ENCODE measurements at regions not wholly inside any gene's neighbourhood (a gene's known extent, or its start where the extent isn't known, plus 50 kb on each side); places are given as distances from the start of the nearest gene placed in this dataset.

DNA sequence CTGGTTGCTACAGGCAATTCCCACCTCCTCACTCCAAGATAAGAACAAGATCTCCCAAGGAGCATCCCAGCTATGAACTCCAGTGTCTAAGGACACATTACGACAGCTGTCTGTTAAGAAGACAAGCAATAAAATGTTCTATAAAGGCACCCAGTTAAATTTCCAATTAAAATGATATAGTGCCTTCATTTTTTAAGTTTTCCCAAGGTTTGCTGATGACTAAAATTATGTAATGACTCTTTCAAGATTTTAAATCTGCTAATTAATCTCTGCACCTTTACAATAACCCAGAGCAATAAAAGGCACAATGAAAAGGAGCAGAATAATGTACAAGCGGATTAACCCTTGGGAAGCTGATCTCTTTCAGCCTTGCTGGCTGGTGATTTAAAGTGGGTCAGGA, 61.6 kb upstream of the REG3G start:
- no peaks in the 10 kb centered on the region for H3K9me3 ChIP-seq (ENCODE audit: control insufficient read depth, insufficient read depth, low read length)
- H3K4me1 ChIP-seq (ENCODE audit: control insufficient read depth, insufficient read depth, low read length): no peaks in the 10 kb centered on the region
- DNase-seq (ENCODE audit: low read depth, low spot score): no peak
- H3K36me3 ChIP-seq (ENCODE audit: control insufficient read depth, insufficient read depth, low read length): no peaks in the 10 kb centered on the region
- no peak overlapping the region for H3K4me3 ChIP-seq (ENCODE audit: low read length)
- H3K27ac ChIP-seq (ENCODE audit: low read length): no peak overlapping the region
- no peaks in the 10 kb centered on the region for H3K27me3 ChIP-seq (ENCODE audit: control insufficient read depth, insufficient read depth, low read length)
- WGBS (ENCODE audit: insufficient coverage, insufficient read length): no CpG with 5 or more reads among the region's 2 CpGs

DNA sequence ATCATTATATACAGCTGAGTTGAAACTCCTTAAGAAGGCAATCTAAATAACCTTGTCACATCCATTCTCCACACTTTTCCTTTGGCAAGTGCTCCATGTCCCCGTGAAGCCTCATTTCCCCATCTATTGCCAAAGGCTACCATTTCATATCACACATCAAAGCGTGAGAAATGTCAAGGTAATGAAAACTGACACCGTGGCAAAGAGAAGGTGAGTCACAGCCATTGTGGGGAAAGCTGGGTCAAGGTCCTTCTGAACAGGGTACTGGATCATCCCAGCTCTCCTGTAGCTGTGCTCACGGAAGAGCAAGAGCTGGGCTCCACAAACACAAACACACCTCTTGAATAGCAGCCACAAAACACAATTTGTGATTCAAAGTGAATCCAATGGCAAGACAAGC, 58.2 kb upstream of the REG3G start:
- no peaks in the 10 kb centered on the region for H3K9me3 ChIP-seq (ENCODE audit: control insufficient read depth, insufficient read depth, low read length)
- no peak overlapping the region for H3K4me3 ChIP-seq (ENCODE audit: low read length)
- H3K27me3 ChIP-seq (ENCODE audit: control insufficient read depth, insufficient read depth, low read length): no peaks in the 10 kb centered on the region
- no peak overlapping the region for H3K27ac ChIP-seq (ENCODE audit: low read length)
- H3K4me1 ChIP-seq (ENCODE audit: control insufficient read depth, insufficient read depth, low read length): no peaks in the 10 kb centered on the region
- no CpG with 5 or more reads among the region's 4 CpGs for WGBS (ENCODE audit: insufficient coverage, insufficient read length)
- DNase-seq (ENCODE audit: low read depth, low spot score): no peak
- no peaks in the 10 kb centered on the region for H3K36me3 ChIP-seq (ENCODE audit: control insufficient read depth, insufficient read depth, low read length)

DNA sequence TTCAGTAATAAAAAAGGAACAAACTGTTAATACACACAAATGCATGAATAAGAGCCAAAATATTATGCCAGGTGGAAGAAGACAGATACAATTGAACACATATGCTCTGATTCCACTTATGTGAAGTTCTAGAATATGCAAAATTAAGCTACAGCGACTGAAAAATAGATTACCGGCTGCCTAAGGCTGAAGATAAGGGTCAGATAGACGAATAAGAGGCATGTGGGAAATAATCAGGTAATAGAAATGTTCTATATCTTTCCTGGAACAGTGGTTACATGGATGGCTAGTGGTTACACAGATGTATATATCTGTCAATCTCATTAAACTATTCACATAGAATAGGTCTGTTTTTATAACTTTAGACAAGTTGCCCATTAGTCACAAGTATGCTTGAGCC, 51.9 kb upstream of the REG3G start:
- H3K27me3 ChIP-seq (ENCODE audit: control insufficient read depth, insufficient read depth, low read length): no peaks in the 10 kb centered on the region
- no peak overlapping the region for H3K27ac ChIP-seq (ENCODE audit: low read length)
- no peak for DNase-seq (ENCODE audit: low read depth, low spot score)
- H3K9me3 ChIP-seq (ENCODE audit: control insufficient read depth, insufficient read depth, low read length): no peaks in the 10 kb centered on the region
- H3K4me3 ChIP-seq (ENCODE audit: low read length): no peak overlapping the region
- no CpG with 5 or more reads among the region's 3 CpGs for WGBS (ENCODE audit: insufficient coverage, insufficient read length)
- H3K4me1 ChIP-seq (ENCODE audit: control insufficient read depth, insufficient read depth, low read length): peaks cover 2% of the 10 kb centered on the region; the same call in 1 of the 2 replicates
- no peaks in the 10 kb centered on the region for H3K36me3 ChIP-seq (ENCODE audit: control insufficient read depth, insufficient read depth, low read length)

Data from iPS DF 6.9 (cell line).